SK-N-SH (cell line): ENCODE measurements at regions not wholly inside any gene's neighbourhood (a gene's known extent, or its start where the extent isn't known, plus 50 kb on each side); places are given as distances from the start of the nearest gene placed in this dataset.

Experiments used
- JUND ChIP-seq: IDR thresholded peaks from 2 replicates; pipeline ENCODE4 v1.4.0; 2012
- RAD21 ChIP-seq: IDR thresholded peaks from 2 replicates; pipeline ENCODE4 v1.6.1; 2012; ENCODE audit warnings: mild to moderate bottlenecking, low read length
- RFX5 ChIP-seq: IDR thresholded peaks from 2 replicates; pipeline ENCODE4 v1.6.1; 2012; ENCODE audit warnings: mild to moderate bottlenecking, improper control_type of control experiment, low read length
- SIN3A ChIP-seq: IDR thresholded peaks from 2 replicates; pipeline ENCODE4 v1.6.1; 2012; ENCODE audit warnings: low read depth, mild to moderate bottlenecking, low read length, moderate library complexity, borderline replicate concordance
- TAF1 ChIP-seq: IDR thresholded peaks from 2 replicates; pipeline ENCODE4 v1.6.1; 2012; ENCODE audit warnings: low read depth, mild to moderate bottlenecking, low read length, moderate library complexity, borderline replicate concordance
- TF ChIP-seq, protein P1 (sequence below): fragments of 200-600 bp; sonication (generic); IDR thresholded peaks from 2 replicates; pipeline ENCODE4 v1.6.1; 2017; ENCODE audit warnings: antibody characterized with exemption, mild to moderate bottlenecking, moderate library complexity

DNA sequence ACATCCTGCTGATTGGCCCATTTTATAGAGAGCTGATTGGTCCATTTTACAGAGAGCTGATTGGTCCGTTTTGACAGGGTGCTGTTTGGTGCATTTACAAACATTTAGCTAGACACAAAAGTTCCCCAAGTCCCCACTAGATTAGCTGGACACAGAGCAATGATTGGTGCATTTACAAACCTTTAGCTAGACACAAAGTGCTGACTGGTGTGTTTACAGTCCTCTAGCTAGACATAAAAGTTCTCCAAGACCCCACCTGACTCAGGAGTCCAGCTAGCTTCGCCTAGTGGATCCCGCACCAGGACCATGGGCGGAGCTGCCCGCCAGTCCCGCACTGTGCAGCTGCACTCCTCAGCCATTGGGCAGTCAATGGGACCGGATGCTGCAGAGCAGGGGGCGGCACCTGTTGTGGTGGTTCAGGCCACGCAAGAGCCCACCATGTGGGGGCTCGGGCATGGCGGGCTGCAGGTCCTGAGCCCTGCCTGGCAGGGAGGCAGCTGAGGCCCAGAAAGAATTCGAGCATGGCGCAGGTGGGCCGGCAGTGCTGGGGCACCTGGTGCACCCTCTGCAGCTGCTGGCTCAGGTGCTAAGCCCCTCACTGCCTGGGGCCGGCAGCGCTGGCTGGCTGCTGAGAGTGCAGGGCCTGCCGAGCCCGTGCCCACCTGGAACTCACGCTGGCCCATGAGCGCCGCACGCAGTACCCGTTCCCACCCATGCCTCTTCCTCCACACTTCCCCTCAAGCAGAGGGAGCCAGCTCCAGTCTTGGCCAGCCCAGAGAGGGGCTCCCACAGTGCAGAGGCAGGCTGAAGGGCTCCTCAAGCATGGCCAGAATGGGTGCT, 713.2 kb upstream of the GYPC start:
- TF ChIP-seq RAD21 (no peak), RFX5 (no peak), JUND (no peak), SIN3A (no peak), TAF1 (no peak)
- TF ChIP-seq, protein P1, sequence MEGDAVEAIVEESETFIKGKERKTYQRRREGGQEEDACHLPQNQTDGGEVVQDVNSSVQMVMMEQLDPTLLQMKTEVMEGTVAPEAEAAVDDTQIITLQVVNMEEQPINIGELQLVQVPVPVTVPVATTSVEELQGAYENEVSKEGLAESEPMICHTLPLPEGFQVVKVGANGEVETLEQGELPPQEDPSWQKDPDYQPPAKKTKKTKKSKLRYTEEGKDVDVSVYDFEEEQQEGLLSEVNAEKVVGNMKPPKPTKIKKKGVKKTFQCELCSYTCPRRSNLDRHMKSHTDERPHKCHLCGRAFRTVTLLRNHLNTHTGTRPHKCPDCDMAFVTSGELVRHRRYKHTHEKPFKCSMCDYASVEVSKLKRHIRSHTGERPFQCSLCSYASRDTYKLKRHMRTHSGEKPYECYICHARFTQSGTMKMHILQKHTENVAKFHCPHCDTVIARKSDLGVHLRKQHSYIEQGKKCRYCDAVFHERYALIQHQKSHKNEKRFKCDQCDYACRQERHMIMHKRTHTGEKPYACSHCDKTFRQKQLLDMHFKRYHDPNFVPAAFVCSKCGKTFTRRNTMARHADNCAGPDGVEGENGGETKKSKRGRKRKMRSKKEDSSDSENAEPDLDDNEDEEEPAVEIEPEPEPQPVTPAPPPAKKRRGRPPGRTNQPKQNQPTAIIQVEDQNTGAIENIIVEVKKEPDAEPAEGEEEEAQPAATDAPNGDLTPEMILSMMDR: no peak
